HG02678 (cell line): ENCODE measurements at regions not wholly inside any gene's neighbourhood (a gene's known extent, or its start where the extent isn't known, plus 50 kb on each side); places are given as distances from the start of the nearest gene placed in this dataset.

Experiments used
- ATAC-seq: cut with Tn5 transposase; IDR thresholded peaks from one replicate; pipeline ENCODE4 v1.9.1; 2021; ENCODE audit warnings: mild to moderate bottlenecking, moderate library complexity; ENCODE audit not compliant: unreplicated experiment

DNA sequence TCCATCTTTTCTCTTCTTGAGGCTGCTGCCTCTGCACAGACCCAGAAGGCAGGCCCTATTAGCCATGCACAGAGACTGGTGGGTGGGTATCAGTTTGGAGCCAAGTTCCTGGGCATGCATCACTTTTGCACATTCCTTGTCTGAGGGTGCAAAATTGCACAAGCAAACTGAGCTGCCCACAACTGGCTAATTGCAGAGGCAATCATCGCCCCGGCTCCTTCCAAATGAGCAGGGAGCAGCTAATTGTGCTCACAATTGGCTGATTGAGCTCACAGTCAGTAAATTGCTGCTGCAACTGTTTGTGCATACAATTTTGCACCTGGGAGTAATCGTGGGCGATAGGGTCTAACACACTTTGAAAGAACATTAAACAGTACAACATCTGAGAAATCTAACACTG is 511.4 kb downstream of the DHX35 start:
- no peak for ATAC-seq

DNA sequence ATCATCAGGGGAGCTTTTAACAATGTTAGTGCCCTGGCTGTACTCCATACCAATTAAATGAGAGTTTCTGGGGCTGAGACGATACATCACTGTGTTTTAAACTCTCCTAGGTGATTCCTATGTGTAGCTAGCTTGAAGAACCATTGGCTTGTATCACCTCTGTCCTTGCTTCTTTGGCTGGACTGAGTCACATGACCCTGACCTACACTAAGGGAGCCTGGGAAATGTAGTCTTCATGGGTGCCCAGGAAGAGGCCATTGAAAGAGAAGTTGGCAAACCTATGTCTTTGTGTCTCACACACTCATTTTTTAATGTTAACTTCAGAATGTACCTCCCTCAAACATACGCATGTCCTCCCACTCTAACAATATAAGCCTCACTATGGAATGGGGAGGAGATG is 506.6 kb downstream of the DHX35 start:
- ATAC-seq: no peak

DNA sequence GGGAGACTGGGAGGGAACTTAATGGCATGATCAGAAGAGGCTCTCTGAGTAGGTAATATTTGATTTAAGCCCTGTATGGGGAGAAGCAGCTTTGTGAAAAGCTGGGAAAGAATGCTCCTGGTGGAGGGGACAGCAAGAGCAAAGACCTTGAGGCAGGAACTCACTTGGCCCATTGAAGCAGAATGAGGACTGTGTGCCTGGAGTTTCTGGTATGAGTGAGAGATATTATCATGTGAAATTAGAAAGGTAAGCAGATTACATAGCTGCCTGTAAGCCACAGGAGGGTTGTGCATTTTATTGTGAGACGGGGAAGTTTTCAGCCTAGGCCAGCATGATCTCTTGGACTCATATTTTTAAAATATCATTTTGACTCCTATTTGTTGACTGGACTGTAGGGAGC is 502.1 kb downstream of the DHX35 start:
- ATAC-seq: no peak

DNA sequence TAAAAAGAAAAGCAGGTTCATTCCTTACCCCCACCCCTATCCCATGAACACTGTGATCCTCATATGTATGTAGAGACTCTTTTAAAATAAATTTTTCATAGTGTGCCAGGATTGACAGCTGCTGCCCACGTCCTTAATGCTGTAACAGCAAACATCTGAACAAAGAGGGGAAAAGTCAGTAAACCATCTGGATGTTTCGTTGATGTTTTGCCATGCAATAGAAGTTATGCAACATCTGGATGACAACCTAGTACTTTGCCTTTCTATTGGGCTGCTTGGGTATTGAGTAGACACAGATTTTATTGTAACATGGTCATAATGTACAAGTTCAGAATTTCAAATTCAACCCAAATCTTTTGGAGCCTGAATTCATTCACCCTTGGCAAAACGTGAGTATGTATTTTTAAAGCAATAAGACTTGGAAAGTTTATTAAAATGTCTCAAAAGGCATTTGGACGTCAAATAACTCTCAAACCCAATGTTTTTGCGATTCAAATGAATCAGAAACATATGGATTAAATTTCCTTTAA is 500.3 kb downstream of the DHX35 start:
- no peak for ATAC-seq

DNA sequence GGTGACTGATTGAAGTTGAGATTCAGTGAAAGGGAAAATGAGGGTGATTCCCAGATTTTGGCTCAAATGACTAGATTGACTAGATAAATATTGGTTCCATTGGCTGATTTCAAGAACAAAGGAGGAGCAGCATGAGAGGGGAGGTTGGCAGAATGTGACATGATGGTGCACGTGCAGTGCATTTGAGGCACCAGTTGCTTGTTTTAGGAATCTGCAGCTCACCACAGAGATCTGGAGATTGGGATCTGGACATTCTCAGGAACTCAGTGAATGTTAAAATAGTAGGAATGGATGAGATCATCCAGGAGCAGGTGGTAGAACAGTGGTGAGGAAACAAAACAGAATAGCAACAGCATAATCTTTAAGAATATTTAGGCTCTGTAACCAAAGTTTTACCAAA is 496.3 kb downstream of the DHX35 start:
- ATAC-seq: no peak

DNA sequence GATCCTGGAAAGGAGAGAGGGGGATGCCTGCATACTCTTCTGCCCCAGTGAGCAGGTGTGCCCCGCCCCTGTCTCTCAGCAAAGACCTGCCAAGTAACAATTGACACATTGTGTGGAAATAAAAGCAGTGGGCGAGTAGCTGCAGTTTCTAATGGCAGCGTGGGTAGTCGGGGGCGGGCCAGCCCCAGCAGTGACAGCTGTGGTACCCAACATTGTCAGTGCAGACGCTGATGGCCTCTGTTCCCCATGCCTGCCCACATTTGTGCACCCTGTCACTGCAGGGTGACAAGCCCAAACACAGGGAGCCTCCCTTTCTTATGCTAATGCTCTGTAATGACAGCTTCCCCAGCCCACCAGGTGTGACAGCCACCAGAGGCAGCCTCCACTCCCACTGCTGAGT is 491.7 kb downstream of the DHX35 start:
- no peak for ATAC-seq

DNA sequence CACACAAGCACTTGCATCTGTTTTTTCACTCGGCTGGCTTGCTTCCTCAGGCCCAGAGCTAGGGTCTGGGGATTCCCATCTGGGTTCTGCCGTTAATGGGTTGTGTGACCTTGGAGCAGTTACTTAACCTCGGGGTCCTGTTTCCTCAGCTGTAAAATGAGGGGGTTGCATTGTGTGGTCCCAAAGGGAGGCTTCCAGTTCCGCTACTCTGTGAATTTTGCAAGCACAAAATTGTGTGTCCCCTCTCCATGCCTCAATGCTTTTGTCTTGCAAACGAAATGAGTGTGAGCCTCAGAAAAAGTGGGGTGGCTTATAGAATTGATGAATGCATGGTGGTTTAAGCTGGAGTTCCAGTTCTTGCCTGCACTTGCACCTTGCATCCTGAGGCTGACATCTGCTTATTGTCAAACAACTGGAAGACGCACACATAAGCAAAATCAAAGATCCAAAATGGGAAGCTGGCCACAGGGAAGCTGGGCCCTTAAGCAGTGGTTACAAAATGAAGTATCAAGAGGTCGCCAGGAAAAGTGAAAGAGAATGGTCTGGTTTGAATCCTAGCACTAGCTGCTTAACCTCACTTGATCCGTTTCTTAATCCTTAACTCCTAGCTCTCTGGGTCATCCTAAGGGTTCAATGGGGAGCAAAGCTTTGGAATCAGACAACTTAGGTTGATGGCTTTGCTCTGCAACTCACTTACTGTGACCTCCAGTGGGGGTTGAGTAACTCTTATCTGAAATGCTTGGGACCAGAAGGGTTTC is 490.6 kb downstream of the DHX35 start:
- no peak for ATAC-seq

DNA sequence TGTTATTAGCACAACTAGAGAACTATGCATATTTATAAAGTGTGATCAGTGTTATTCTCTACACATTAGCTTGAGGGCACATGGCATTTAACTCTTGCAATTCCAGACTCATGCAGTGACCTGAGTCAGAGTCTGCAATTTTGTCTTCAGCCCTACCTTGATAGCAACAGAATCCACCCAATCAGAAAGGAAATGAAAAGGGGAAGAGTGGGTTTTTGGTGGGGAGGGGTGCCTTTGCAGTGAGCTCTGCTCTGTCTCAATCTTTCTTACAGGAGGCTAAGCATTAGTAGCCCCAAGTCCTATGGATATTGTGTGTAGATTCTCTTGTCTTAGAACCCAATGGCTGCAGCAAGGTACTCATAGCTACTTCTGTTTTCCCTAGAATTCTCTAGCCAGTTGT is 489.2 kb downstream of the DHX35 start:
- ATAC-seq: no peak

DNA sequence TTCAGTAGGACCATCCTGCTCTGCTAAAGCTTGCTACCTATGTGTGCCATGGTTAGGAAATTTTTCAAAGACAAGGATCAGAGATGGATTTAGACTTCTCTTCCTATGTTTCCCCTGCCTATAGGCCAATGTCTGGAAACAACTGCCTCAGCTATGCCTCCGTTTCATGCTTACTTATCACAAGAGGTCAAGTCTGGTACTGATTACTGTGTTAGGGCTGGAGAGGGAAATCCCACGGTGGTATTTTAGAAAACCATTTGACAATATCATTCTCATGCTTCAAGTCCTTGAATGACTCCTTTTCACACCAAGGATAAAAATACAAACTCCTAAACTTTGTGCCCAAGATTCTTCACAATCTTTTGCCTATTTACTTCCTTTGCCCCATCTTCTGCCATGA is 484.3 kb downstream of the DHX35 start:
- no peak for ATAC-seq

DNA sequence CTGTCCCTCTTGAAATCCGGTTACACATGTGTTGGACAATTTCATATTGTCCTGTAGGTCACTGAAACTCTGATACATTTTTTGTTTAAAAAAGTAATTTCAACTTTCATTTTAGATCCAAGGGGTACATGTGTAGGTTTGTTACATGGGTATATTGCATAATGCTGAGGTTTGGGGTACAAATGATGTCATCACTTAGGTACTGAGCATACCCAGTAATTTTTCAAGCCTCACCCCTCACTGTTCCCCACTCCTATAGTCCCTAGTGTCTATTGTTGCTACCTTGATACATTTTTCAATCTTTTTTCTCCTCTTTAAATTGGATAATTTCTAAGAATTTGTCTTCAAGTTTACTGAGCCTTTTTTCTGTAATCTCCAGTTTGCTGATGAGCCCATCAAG is 483.0 kb downstream of the DHX35 start:
- ATAC-seq: no peak

DNA sequence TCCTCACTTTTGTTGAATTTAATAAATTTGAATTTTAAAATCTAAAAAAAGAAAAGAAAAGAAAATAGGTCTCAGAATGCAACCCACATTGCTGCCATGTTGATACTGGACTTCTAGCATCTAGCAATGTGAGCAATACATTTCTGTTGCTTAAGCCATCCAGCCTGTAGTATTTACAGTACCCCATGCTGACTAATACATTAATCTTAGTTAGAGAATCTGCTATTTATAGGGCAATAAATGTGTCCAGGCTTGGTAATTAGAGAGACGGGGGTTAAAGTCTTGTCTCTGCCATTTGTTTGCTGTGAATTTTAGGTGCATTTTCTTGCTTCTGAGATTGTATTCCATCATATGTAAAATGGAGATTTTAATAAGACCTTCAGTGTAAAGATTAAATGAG is 471.3 kb downstream of the DHX35 start:
- ATAC-seq: no peak

DNA sequence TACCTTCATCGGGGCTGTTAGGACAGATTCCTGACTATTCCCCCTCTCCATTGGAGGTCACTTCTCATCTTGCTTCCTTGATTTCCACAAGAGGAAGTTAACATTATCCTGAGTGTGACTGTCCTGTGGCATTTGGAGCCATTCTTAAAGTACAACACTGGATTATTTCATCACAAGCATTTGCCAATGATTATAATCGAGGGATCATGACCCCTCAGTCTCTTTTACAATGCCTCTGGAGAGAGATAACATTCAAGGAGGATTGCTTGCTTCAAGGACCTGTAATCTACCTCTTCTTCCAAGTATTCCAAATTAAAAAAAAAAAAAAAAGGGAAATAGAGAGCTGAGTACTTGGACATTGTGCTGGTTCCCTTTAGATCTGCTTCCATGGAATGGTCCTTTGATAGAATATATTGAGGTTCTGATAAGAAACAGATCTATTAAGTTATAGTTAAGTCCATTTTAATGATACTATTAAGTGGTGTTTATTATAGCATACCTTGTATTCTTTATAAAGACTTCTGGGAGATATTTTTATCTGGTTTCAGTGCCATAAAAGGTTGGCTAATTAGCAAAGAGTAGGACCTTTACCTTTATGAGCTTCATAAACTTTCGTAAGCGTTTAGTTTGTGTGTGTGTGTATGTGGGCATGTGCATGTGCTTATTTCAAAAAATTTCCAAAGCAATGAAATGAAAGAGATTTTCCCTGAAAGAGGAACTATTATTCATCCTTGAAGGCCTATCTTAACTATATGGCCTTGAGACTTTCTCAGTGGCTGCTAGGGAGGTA is 469.1 kb downstream of the DHX35 start:
- ATAC-seq: no peak

DNA sequence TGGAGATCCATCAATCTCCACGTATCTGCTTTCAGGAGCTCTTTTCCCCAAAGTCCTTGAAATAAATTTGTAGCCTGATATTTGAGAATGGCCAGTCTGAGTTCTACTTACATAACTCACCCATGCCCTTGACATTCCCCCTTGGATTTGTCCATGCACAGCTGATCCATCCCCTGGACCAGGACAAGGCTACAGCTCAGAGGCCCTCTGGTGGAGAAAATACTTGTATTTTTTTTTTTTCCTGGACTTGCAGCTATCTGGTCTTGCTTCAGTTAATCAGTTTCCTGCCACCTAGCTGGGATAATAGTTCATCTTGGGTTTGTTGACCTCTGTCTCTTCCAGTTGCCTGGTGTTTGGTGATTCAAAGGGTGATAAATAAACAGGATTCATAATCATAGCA is 467.6 kb downstream of the DHX35 start:
- ATAC-seq: no peak

DNA sequence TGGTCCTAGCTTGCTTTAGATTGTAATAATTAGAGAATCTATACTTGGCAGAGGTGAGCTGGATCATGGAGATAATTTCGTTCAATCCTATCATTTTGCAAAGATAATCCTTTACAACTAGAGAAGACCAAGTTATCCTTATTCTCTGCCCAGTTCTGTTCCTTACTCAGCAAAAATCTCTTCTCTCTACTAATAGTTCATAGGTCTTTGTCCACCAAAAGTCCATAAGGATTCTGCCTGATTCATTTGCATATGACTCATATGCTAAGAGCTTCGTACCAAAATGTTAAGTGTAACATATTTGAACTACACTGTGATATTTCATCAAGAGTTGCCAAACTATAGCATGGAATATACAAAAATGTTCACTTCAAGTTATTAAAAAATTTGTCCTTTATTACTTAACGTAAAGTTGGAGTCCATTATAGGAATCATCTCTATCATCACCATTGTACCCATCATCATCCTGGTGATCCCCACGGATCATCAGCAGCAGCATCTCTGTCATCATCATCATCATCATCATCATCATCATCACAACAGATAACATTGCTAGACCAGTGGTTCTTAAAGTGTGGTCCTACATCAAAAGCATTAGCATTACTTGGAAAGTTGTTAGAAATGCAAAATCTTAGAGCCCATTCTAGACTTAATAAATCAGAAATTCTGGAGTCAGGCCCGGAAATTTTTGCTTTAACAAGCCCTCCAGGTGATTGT is 463.0 kb downstream of the DHX35 start:
- no peak for ATAC-seq

DNA sequence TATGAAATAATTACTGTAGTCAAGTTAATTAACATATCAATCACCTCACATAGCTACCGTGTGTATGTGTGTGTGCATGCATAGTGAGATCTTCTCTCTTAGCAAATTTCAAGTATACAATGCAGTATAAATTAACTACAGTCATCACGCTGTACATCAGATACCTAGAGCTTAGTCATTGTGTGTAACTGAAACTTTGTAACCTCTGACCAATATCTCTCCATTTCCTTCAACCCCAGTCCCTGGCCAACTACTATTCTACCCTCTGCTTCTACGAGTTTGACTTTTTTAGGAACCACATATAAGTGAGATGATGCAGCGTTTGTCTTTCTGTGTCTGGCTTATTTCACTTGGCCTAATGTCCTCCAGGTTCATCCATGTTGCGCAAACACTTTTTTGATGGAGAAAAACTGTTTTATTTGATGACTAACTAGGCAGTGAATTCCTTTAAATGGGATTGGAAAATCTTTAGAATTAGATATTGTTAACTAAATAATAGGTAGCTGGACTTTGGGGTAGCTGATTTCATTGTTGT is 459.5 kb downstream of the DHX35 start:
- ATAC-seq: no peak

DNA sequence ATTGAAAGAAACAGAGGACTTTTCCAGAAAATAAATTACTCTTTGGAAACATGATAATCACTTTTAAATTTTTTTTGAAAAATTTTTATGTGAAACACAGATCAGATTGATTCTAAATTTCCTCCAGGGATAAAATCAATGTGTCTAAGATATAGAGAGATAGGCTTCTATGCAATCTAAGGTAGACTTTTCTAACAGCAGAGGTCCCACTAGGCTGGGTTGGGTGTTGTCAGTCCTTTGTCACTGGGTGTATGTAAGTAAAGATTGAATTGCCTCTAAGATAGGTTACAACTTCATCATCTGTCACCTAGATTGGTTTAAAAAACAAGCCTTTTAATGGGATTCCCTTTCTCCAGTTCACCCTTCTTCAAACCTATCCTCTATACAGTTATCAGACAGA is 449.9 kb downstream of the DHX35 start:
- no peak for ATAC-seq

DNA sequence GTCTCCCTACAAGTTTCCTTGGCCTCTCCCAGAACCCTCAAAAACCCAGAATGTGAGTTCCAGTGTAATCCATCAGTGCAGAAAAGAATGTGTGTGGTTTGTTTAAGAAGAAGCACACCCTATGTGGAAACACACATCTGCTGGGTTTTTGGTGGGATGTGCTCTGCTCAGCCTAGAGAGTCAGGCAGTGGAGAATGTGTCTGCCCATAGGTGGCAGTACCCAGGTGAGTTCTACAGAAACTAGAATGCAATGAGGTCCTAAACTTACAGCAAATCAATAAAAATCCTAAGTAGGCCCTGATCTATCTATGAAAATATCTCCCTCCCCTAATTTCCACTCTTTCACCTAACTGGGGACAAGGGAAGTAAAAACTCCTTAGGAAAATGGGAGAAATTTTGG is 437.3 kb downstream of the DHX35 start:
- ATAC-seq: no peak

DNA sequence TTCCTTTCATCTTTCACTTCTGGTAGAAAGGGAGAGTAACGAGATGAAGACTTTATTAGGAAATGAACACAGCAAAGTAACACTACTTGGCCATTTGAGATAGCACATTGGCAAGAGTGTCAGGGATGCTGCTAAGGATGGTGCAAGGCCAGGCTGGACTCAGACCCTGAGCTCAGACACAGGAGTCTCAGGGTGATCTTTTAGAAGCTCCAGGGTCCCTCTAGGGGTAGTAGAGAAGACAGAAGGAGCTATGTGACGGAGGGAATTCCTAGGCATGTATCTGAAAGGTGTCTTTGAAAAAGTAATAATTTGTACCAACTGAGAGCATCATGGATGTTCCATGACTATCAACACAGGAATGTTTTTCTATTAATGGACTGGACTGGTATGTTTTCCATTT is 436.5 kb downstream of the DHX35 start:
- ATAC-seq: no peak

DNA sequence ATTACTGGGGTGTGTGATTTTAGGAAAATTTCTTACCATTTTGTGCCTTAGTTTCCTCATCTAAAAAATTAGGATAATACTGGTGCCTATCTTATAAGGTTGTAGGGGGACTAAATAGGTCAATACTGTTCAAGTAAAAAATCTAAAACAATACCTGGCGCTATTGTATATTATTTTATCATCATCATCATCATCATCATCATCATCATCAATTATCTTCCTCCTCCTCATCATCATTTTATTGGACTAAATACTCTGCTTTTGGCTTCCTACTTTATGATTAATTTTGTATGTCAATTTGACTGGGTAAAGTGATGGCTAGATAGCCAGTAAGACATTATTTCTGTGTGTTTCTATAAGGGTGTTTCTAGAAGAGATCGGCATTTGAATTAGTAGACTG is 435.5 kb downstream of the DHX35 start:
- ATAC-seq: no peak

DNA sequence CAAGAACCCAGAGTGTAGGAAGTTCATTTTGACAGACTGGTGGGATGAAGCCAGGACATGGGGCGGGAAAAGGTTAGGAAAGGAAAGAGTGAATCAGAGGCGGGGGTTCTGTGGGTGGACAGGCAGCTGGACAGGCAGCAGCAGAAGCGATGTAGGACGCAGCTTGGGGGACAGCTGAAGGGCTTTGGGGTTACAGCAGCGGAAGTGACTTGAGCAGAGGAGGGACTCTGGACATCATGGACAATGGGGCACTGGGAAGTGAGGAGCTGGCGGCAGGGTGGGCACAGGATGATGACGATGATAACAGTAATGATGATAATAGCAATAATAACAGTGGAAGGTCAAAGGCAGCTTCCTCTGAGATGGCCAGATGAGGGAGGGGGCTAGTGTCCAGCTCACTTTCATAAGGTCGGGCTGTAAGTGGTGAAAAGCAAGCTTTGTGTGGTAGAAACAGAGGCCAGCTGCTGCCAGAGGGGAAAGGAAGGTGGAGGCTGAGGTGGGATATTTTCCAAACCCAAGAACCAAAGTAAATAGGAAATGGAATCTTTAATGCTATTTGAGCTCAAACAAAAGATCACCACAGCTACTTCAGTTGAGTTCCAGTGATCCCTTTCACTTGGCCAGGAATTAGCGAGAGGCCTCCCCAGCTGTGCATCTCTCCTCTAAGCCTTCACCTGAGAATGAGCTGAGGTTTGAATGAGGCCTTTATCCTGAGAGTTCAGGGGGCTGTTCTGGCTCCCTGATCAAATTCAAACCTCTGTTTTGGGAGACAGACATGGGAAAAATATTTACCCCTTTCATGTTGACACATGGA is 433.5 kb downstream of the DHX35 start:
- ATAC-seq: no peak

DNA sequence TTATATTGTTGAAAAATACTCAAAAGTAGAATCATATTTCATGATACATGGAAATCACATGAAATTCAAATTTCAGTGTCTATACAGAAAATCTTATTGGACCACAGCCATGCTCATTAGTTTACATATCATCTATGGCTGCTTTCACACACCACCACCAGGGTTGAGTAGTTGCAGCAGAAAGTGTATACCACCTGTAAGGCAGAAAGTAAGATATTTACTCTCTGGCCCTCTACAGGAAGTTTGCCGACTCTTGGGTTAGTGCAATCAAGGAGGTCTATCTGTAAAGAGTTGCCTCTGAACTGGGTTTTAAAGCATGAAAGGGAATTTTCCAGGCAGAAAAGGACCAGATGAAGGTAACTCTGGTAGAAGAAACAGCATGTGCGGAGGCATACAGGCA is 432.3 kb downstream of the DHX35 start:
- ATAC-seq: no peak
